ENCODE measurements at regions not wholly inside any gene's neighbourhood (a gene's known extent, or its start where the extent isn't known, plus 50 kb on each side); places are given as distances from the start of the nearest gene placed in this dataset.

GRCh38 chr4:185869427-185869826 is 57.4 kb upstream of the SORBS2 start:
- WGBS, 2 donors: 48 to 64% methylated on average over 2 of the region's 2 CpGs
- DNase-seq (peak in 1 of 4 donors; percentile 31), ATAC-seq (no peak)
- TF ChIP-seq POLR2A (IDR thresholded peaks at IDR 0.05) (no peak), CTCF (IDR thresholded peaks at IDR 0.05) (no peak)
- intact Hi-C loops (cut with DNase I): no loop called here
- Histone ChIP-seq H3K27me3 (no peaks in the 10 kb centered on the region), H3K4me3 (no peak overlapping the region), H3K27ac (peak overlapping the region in 3 of 4 donors; percentile 51 to 74 (median 56)), H3K4me1 (peaks cover 44% of the 10 kb centered on the region), H3K36me3 (replicated peaks in 1 of 2; ENCODE audit: insufficient read depth in 1 of 2, low read depth in 2 of 2) (no peaks in the 10 kb centered on the region), H3K9me3 (no peaks in the 10 kb centered on the region)

GRCh38 chr4:185870366-185870765 is 58.4 kb upstream of the SORBS2 start:
- 85 to 87% methylated on average over 14 of the region's 14 CpGs for WGBS, 2 donors
- no peak for ATAC-seq
- no peaks in the 10 kb centered on the region for H3K27me3 ChIP-seq

GRCh38 chr4:185872747-185873380 is 60.9 kb upstream of the SORBS2 start:
- DNase-seq (no peak), ATAC-seq (no peak)
- Histone ChIP-seq H3K27me3 (no peaks in the 10 kb centered on the region), H3K4me3 (no peak overlapping the region), H3K27ac (peak overlapping the region in 1 of 4 donors; percentile 28), H3K4me1 (peaks cover 26% of the 10 kb centered on the region), H3K36me3 (replicated peaks in 1 of 2; ENCODE audit: insufficient read depth in 1 of 2, low read depth in 2 of 2) (no peaks in the 10 kb centered on the region), H3K9me3 (no peaks in the 10 kb centered on the region)
- 81 to 85% methylated on average over 7 of the region's 7 CpGs for WGBS, 2 donors
- TF ChIP-seq POLR2A (IDR thresholded peaks at IDR 0.05) (no peak), CTCF (IDR thresholded peaks at IDR 0.05) (no peak)
- intact Hi-C loops (cut with DNase I): no loop called here

More at GRCh38 chr4:185870366-185870765, 58.4 kb upstream of the SORBS2 start:
- H3K9me3 ChIP-seq: no peaks in the 10 kb centered on the region
- TF ChIP-seq POLR2A (IDR thresholded peaks at IDR 0.05) (no peak), CTCF (IDR thresholded peaks at IDR 0.05) (no peak)
- no peak for DNase-seq
- no peaks in the 10 kb centered on the region for H3K36me3 ChIP-seq (replicated peaks in 1 of 2; ENCODE audit: insufficient read depth in 1 of 2, low read depth in 2 of 2)
- intact Hi-C loops (cut with DNase I): no loop called here
- H3K27ac ChIP-seq: no peak overlapping the region
- peaks cover 40% of the 10 kb centered on the region for H3K4me1 ChIP-seq
- no peak overlapping the region for H3K4me3 ChIP-seq

- Histone ChIP-seq H3K27ac (peak overlapping the region in 2 of 4 donors; percentile 40 to 77), H3K36me3 (replicated peaks in 1 of 2; ENCODE audit: insufficient read depth in 1 of 2, low read depth in 2 of 2) (no peaks in the 10 kb centered on the region), H3K4me3 (no peak overlapping the region), H3K9me3 (no peaks in the 10 kb centered on the region), H3K27me3 (no peaks in the 10 kb centered on the region), H3K4me1 (peaks cover 15% of the 10 kb centered on the region)
- peak; percentile 78 for ATAC-seq
- peak in 1 of 4 donors; percentile 31 for DNase-seq
- 36 to 54% methylated on average over 3 of the region's 3 CpGs for WGBS, 2 donors
- intact Hi-C loops (cut with DNase I): no loop called here
- TF ChIP-seq POLR2A (IDR thresholded peaks at IDR 0.05) (no peak), CTCF (IDR thresholded peaks at IDR 0.05) (no peak)
Measured at GRCh38 chr4:185874516-185875230, 62.7 kb upstream of the SORBS2 start.

Data from body of pancreas (tissue), 4 donors.